ENCODE measurements at regions not wholly inside any gene's neighbourhood (a gene's known extent, or its start where the extent isn't known, plus 50 kb on each side); places are given as distances from the start of the nearest gene placed in this dataset.

DNA sequence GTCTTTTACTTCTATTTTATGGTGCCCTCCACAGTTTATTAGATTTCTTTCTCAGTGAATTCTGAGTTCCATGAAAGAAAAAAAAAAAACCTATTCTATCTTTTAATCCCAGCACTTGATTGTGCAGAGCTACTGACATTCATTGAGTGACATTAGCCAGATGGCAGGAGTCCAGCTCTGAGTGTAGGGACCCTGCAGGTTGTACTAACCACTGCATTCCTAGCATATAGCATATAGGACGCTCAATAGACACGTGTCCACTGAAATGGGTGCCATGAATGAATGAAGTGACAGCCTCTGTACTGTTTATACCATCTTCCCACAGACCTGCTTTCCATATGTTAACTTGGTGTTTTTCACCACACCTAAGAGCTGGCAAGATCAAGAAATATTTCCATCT lies 206.3 kb downstream of the RAP2A start:
- H3K14ac ChIP-seq (ENCODE audit: insufficient read length) = no peak overlapping the region
- peaks cover 0 to 5% of the 10 kb centered on the region in 2 experiments; a peak in 1 of 4 replicates for H3K9me3 ChIP-seq (ENCODE audit: insufficient read depth in 2 of 2, low read depth in 1 of 2, low read length in 1 of 2)
- no peak overlapping the region for H2BK5ac ChIP-seq (ENCODE audit: low read depth, low read length)
- no peak overlapping the region for H2BK120ac ChIP-seq (replicated peaks; ENCODE audit: low read depth, low read length)
- no peak for FAIRE-seq
- no peak overlapping the region for H2BK12ac ChIP-seq (ENCODE audit: low read depth, low read length)
- no peak overlapping the region for H2AFZ ChIP-seq (ENCODE audit: low read length)
- H2BK15ac ChIP-seq (ENCODE audit: low read length) = no peak overlapping the region
- no peak overlapping the region for H2BK20ac ChIP-seq (ENCODE audit: low read length)
- H3K36me3 ChIP-seq (ENCODE audit: control insufficient read depth in 2 of 4, insufficient read depth in 4 of 4, low read length in 3 of 4) = no peaks in the 10 kb centered on the region
- H3K27ac ChIP-seq (ENCODE audit: low read depth, low read length) = no peak overlapping the region
- no peak overlapping the region for H2AK5ac ChIP-seq (ENCODE audit: low read depth, low read length)
- no peak for DNase-seq (ENCODE audit: low read depth in 1 of 2, low spot score in 2 of 2)
- H3K79me2 ChIP-seq (ENCODE audit: control insufficient read depth in 1 of 2, insufficient read depth in 2 of 2, low read length in 2 of 2) = no peaks in the 10 kb centered on the region
- H3K79me1 ChIP-seq (ENCODE audit: low read depth, low read length) = no peaks in the 10 kb centered on the region
- H3K9ac ChIP-seq (replicated peaks in 1 of 4; ENCODE audit: extremely low read depth in 1 of 4, low read depth in 3 of 4, low read length in 3 of 4) = no peak overlapping the region
- no peaks in the 10 kb centered on the region for H3K4me1 ChIP-seq (replicated peaks in 1 of 4; ENCODE audit: control insufficient read depth in 3 of 4, insufficient read depth in 4 of 4, low read length in 3 of 4)
- ChIA-PET CTCF (ENCODE audit: partially characterized antibody) (interaction anchor here (1.0 kb wide), 1 partner anchor 66 kb away, joined by 3 read pairs; no protein-coding TSS in a partner anchor), POLR2A (ENCODE audit: partially characterized antibody) (no interaction called here)
- H4K91ac ChIP-seq (replicated peaks; ENCODE audit: insufficient read length, low read length) = no peak overlapping the region
- H3K4me3 ChIP-seq (ENCODE audit: extremely low read depth in 1 of 4, insufficient read depth in 2 of 4, low read depth in 3 of 4, low read length in 4 of 4) = no peak overlapping the region
- no peaks in the 10 kb centered on the region for H3K23me2 ChIP-seq (ENCODE audit: low read depth, low read length)
- no peaks in the 10 kb centered on the region for H4K20me1 ChIP-seq (replicated peaks in 1 of 2; ENCODE audit: control insufficient read depth in 1 of 2, insufficient read depth in 2 of 2, low read length in 2 of 2)
- no peak overlapping the region for H3K23ac ChIP-seq (ENCODE audit: insufficient read length)
- no peak overlapping the region for H3K56ac ChIP-seq (replicated peaks; ENCODE audit: insufficient read length, low read depth, low read length)
- 100% methylated on average over 2 of the region's 2 CpGs; no CpG with 5 or more reads in 1 of the 2 experiments for WGBS, 2 experiments (ENCODE audit: extremely low coverage in 1 of 2, insufficient coverage in 1 of 2, insufficient read length in 1 of 2, insufficient replicate concordance in 2 of 2, low coverage in 1 of 2, low lambda C conversion rate in 2 of 2, missing lambda C conversion rate in 1 of 2)
- no peak overlapping the region for H3K18ac ChIP-seq (ENCODE audit: extremely low read depth, low read length)
- H4K8ac ChIP-seq (ENCODE audit: extremely low read depth, insufficient read depth, low read length) = no peak overlapping the region
- H4K5ac ChIP-seq (ENCODE audit: insufficient read length, low read depth, low read length) = no peak overlapping the region
- H3K4ac ChIP-seq (replicated peaks; ENCODE audit: insufficient read length, low read depth, low read length) = no peak overlapping the region
- no peak overlapping the region for H3K4me2 ChIP-seq (ENCODE audit: insufficient read depth in 1 of 2, low read depth in 2 of 2, low read length in 2 of 2)
- no peaks in the 10 kb centered on the region for H3K27me3 ChIP-seq (replicated peaks in 1 of 4; ENCODE audit: control insufficient read depth in 3 of 4, extremely low read depth in 1 of 4, insufficient read depth in 3 of 4, low read length in 3 of 4)
- TF ChIP-seq JUND (IDR thresholded peaks at IDR 0.05; ENCODE audit: low read length) (no peak), GTF2F1 (IDR thresholded peaks at IDR 0.05; ENCODE audit: borderline replicate concordance, low read depth, low read length) (no peak), SP1 (IDR thresholded peaks at IDR 0.05; ENCODE audit: low read depth, low read length) (no peak), SAP30 (IDR thresholded peaks at IDR 0.05; ENCODE audit: insufficient read depth, insufficient replicate concordance, low read length) (no peak), EZH2 (IDR thresholded peaks at IDR 0.05; ENCODE audit: low read depth, low read length, severe bottlenecking) (no peak), EGR1 (IDR thresholded peaks at IDR 0.05; ENCODE audit: borderline replicate concordance, low read depth, low read length) (no peak), TAF7 (optimal IDR thresholded peaks at IDR 0.05; ENCODE audit: borderline replicate concordance, low read depth, low read length) (no peak)
